SK-N-SH (cell line): ENCODE measurements at regions not wholly inside any gene's neighbourhood (a gene's known extent, or its start where the extent isn't known, plus 50 kb on each side); places are given as distances from the start of the nearest gene placed in this dataset.

Experiments
- ELF1 ChIP-seq: IDR thresholded peaks from 2 replicates; pipeline ENCODE4 v1.4.0; 2012
- MAX ChIP-seq: IDR thresholded peaks from 2 replicates; pipeline ENCODE4 v1.4.0; 2012; ENCODE audit warnings: low read depth
- PBX3 ChIP-seq: IDR thresholded peaks from 2 replicates; pipeline ENCODE4; 2012
- POLR2AphosphoS5 ChIP-seq: IDR thresholded peaks from 2 replicates; pipeline ENCODE4 v1.6.1; 2012; ENCODE audit warnings: low read depth, low read length
- RAD21 ChIP-seq: IDR thresholded peaks from 2 replicates; pipeline ENCODE4 v1.6.1; 2012; ENCODE audit warnings: mild to moderate bottlenecking, low read length
- TAF1 ChIP-seq: IDR thresholded peaks from 2 replicates; pipeline ENCODE4 v1.6.1; 2012; ENCODE audit warnings: low read depth, mild to moderate bottlenecking, low read length, moderate library complexity, borderline replicate concordance
- TEAD4 ChIP-seq: IDR thresholded peaks from 2 replicates; pipeline ENCODE4 v1.4.0; 2012; ENCODE audit warnings: mild to moderate bottlenecking, borderline replicate concordance; ENCODE audit not compliant: insufficient read depth
- TF ChIP-seq, protein P1 (sequence below): fragments of 200-600 bp; sonication (generic); IDR thresholded peaks from 2 replicates; pipeline ENCODE4 v1.6.1; 2017; ENCODE audit warnings: antibody characterized with exemption, mild to moderate bottlenecking, moderate library complexity
- TF ChIP-seq, protein P2 (sequence below): fragments of 150-350 bp; IDR thresholded peaks from 2 replicates; pipeline ENCODE4 v1.6.1; 2017; ENCODE audit warnings: antibody characterized with exemption, low read length, low read depth, borderline replicate concordance

- TF ChIP-seq, protein P1, sequence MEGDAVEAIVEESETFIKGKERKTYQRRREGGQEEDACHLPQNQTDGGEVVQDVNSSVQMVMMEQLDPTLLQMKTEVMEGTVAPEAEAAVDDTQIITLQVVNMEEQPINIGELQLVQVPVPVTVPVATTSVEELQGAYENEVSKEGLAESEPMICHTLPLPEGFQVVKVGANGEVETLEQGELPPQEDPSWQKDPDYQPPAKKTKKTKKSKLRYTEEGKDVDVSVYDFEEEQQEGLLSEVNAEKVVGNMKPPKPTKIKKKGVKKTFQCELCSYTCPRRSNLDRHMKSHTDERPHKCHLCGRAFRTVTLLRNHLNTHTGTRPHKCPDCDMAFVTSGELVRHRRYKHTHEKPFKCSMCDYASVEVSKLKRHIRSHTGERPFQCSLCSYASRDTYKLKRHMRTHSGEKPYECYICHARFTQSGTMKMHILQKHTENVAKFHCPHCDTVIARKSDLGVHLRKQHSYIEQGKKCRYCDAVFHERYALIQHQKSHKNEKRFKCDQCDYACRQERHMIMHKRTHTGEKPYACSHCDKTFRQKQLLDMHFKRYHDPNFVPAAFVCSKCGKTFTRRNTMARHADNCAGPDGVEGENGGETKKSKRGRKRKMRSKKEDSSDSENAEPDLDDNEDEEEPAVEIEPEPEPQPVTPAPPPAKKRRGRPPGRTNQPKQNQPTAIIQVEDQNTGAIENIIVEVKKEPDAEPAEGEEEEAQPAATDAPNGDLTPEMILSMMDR = no peak
- TF ChIP-seq MAX (no peak), RAD21 (no peak), POLR2AphosphoS5 (no peak), TEAD4 (no peak), ELF1 (no peak), PBX3 (no peak), TAF1 (no peak)
- TF ChIP-seq, protein P2, sequence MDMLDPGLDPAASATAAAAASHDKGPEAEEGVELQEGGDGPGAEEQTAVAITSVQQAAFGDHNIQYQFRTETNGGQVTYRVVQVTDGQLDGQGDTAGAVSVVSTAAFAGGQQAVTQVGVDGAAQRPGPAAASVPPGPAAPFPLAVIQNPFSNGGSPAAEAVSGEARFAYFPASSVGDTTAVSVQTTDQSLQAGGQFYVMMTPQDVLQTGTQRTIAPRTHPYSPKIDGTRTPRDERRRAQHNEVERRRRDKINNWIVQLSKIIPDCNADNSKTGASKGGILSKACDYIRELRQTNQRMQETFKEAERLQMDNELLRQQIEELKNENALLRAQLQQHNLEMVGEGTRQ = no peak
Measured at GRCh38 chr7:153290066-153290465, 530.5 kb downstream of the ACTR3B start.
